IPS DF 19.7 (cell line): ENCODE measurements at regions not wholly inside any gene's neighbourhood (a gene's known extent, or its start where the extent isn't known, plus 50 kb on each side); places are given as distances from the start of the nearest gene placed in this dataset.
"Not testable (repeated sequence)": the region's sequence is repeated elsewhere in the genome, so short reads cannot be mapped to it uniquely, and the experiment has no call there.

ENCODE experiments used
- DNase-seq: peaks from one replicate; pipeline ENCODE4 v3.0.0-alpha.2; 2013; ENCODE audit warnings: low read depth, low spot score

GRCh38 chr4:121616449-121616848, 80.3 kb downstream of the ANXA5 start:
- not testable (repeated sequence) for DNase-seq

DNA sequence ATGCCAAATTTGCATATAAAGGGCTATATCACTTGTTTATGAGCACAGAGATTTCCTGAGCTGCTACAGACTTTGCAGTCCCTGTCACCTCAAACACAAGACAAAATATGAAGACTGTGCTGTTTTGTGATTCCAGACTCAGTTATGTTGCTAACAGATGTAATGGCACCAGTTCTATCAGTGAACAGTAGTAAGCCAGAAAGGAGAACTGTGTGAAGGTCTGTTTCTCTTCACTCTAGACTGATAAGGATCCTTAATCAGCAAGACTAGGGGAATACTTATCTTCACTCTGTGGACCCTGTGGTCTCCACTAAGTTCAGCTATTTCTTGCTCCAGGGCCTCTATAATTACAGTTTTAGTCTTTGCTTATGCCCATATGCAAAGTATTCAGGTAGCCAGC, 82.7 kb downstream of the ANXA5 start:
- DNase-seq: no peak

DNA sequence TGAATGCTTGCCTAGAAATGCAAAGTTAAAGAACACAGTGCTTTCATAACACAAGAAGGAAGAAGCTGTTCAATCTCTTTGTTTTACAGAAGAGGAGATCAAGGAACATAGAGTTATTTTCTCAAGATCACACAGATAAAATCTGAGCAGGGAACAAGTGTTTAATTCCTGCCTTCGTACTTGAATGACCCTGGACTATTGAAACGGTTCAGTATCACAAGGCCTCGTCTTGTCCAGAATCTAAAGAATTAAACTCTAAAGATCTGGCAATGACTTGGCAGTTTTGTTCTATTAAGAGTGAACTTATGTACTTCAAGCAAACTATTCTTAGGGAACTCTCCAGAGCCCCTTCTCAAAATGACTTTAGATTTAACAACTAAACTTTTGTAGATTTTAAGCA, 97.7 kb downstream of the ANXA5 start:
- DNase-seq: no peak

- DNase-seq: no peak
These were observed 99.3 kb downstream of the ANXA5 start for GRCh38 chr4:121597346-121597934.

- DNase-seq: no peak
These were observed 101.8 kb downstream of the ANXA5 start for GRCh38 chr4:121594796-121595526.

- DNase-seq: no peak
These were observed 103.0 kb downstream of the ANXA5 start for GRCh38 chr4:121593760-121594159.

DNA sequence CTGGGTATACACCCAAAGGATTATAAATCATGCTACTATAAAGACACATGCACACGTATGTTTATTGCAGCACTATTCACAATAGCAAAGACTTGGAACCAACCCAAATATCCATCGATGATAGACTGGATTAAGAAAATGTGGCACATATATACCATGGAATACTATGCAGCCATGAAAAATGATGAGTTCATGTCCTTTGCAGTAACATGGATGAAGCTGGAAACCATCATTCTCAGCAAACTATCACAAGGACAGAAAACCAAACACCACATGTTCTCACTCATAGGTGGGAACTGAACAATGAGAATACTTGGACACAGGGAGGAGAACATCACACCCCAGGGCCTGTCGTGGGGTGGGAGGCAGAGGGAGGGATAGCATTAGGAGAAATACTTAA, 104.5 kb downstream of the ANXA5 start:
- DNase-seq: not testable (repeated sequence)

DNA sequence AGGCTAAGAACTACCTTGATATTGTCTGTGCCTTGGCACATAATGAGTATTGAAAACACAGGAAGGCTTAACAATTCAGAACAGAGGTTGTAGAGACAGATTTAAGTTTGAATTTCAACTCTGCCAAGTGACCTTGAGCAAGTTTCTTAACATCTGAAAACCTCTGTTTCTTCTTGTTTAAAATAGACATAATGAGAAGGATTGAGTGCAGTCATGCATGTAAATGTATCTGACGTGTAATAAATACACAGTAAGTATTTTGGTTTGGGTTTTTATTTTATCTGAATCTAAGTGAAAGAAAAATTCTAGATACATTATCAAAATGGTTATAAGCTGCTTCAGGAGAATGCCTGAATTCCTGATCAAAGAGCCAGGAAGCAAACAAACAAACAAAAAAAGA, 111.9 kb downstream of the ANXA5 start:
- no peak for DNase-seq

DNA sequence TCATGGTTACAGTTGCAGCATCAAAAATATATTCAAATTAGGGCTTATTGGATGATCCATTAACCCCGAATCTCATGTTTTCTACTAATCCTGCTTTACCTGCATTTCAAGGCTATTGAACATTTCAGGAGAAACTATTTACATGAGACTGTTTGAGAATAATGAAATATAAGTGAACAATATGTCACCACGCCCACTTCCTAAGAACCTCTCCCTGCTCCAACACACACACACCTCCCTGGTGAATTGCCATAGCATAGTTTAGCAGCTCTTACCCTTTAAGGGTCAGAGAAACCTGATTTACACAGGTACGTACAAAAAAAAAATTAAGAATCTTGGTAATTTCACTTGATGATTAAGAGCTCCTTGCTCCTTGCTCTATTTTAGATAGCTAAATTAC, 113.4 kb downstream of the ANXA5 start:
- no peak for DNase-seq

- no peak for DNase-seq
These were observed 114.5 kb downstream of the ANXA5 start for GRCh38 chr4:121582296-121582695.

DNA sequence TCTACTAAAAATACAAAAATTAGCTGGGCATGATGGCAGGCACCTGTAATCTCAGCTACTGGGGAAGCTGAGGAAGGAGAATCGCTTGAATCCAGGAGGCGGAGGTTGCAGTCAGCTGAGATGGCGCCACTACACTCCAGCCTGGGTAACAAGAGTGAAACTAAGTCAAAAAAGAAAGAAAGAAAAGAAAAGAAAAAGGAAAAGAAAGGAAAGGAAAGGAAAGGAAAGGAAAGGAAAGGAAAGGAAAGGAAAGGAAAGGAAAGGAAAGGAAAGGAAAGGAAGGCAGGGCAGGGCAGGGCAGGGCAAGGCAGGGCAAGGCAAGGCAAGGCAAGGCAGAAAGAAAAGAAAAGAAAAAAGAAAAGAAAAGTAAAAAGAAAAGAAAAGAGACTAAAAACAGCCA, 121.4 kb downstream of the ANXA5 start:
- not testable (repeated sequence) for DNase-seq

- DNase-seq: no peak
These were observed 122.2 kb downstream of the ANXA5 start for GRCh38 chr4:121574618-121575017.

GRCh38 chr4:121567748-121568147, 129.0 kb downstream of the ANXA5 start:
- no peak for DNase-seq

DNA sequence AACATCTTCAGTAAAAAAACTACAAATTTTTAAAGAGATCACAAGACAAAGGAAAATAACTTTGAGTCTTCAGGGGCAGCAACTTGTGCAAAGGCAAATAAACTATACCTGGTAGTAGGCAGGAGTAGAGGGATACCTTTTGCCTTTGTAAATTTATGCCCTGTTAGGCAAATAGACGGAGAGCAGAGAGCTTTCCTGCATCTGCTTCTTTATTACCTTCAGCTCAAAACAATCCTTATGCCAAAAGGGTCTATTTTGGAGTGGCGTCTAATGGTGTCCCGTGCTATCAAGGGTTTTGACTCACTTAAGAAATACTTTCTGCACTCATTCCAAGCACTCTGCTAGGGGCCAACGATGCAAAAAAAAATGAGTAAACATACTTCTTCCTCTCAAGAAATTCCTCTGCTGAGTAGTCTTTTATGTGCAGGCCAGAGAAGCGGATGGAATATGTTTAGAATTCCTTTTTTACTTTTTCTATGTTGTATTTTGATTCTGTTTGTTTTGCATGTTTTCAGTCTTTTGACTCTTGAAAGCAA, 131.9 kb downstream of the ANXA5 start:
- no peak for DNase-seq

GRCh38 chr4:121562811-121563210, 134.0 kb downstream of the ANXA5 start:
- no peak for DNase-seq

DNA sequence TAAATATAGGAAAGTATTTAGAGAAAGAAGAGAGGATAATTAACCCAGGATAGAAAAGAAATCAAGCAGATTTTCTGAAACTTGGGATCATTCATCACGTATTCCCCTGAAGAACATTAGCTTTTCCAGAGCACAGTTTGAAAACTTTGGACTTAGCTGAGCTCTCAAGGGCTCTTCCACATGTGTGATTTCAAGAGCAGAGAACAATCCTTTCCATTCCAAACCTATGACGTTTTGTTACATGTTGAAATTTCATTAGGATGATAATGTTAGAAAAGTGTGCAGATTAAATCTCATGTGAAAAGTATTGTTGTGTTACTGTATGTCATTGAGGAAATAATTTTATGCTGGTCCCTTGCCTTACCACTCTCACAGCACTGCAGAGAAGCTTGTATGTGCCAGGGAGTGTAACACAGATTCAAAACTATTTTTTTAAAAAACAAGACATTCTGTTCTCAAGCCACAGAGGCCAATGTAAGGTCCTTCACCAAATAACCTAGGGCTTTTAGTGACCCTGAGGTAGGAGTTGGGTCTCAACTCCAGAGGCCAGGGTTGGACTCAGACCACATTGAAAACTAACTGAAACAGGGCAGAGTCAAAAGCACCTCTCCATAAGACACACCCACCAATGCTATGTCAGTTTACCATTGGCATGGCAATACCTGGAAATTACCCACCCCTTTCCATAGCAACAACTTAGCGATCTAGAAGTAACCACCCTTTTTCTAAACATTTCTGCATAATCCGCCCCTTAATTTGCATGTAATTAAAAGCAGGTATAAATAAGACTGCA, 141.3 kb downstream of the ANXA5 start:
- DNase-seq: no peak

DNA sequence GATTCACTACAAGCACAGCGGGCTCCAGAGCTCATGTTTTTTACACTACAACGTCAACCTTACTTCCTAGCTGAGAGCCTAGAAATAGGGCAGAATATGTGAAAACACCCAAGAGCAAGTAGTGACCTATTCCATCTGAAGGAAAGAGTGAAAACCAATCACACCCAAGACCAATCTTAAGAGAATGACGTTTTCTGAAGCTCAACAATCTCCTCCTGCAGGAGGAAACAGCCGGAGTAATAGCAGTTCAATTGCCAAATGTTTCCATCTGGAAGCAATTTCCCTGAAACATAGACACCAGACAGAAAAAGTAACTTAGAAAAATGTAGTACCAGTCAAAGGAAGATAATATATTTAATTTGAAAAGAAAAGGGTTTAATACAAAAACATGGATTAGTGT, 142.4 kb downstream of the ANXA5 start:
- no peak for DNase-seq

GRCh38 chr4:121551881-121552280, 144.9 kb downstream of the ANXA5 start:
- DNase-seq: no peak

- DNase-seq: no peak
These were observed 145.5 kb downstream of the ANXA5 start for GRCh38 chr4:121551271-121551670.

DNA sequence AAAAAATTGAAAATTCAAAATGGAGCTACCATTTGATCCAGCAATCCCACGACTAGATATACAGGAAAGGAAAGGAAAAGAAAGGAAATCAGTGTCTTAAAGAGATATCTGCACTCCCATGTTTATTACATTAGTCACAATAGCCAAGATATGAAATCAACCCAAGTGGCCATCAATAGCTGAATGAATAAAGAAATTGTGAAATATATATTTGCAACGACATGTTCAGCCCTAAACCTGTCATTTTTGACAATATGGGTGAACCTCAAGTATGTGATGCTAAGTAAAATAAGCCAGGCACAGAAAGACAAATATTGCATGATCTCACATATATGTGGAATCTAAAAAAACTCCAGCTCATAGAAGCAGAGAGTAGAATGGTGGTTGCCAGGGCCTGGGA, 155.1 kb downstream of the ANXA5 start:
- DNase-seq: no peak

- no peak for DNase-seq
These were observed 154.5 kb upstream of the QRFPR start for GRCh38 chr4:121535351-121535750.

GRCh38 chr4:121534187-121534586, 153.4 kb upstream of the QRFPR start:
- DNase-seq: no peak

DNA sequence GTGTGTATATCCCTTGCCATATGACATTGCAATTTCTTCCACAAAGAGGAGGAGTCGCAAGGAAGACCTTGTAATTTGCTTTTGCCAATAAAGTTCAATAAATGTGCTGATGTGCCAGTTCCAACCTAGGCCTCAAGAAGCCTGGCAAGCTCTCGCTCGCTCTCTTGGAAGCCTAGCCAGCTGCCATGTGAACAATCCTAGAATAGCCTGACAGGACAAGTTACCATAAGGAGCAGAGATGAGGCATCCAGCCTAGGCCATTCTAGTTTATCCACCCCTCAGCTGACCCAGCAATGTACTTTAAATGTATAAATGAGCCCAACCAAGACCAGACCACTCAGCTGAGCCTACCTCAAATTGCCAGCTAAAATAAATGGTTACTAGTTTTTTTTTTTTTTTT, 145.7 kb upstream of the QRFPR start:
- DNase-seq: no peak
